ENCODE measurements at regions not wholly inside any gene's neighbourhood (a gene's known extent, or its start where the extent isn't known, plus 50 kb on each side); places are given as distances from the start of the nearest gene placed in this dataset.

DNA sequence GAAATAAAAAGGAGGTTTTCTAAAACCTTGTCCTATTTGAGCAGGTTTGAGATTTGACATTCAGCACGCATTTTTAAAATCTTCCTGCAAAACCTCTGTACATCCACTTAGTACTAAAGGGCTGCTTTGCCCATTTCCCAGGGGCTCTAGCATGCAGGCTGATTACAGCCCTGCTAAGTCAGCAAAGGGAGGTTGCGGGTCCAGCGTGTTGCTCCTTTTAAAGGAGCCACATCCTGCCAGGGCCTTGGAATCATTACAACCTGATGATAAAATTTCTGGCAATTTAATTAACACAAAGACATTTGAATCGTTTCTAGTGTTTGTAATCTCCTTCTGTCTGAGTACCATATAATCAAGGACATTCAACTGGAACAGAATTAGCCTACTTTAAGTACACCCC is 455.1 kb upstream of the CITED2 start:
- no peak for TF ChIP-seq EZH2 (IDR thresholded peaks at IDR 0.05; ENCODE audit: borderline replicate concordance, low read length)
- TF ChIP-seq, protein P1, sequence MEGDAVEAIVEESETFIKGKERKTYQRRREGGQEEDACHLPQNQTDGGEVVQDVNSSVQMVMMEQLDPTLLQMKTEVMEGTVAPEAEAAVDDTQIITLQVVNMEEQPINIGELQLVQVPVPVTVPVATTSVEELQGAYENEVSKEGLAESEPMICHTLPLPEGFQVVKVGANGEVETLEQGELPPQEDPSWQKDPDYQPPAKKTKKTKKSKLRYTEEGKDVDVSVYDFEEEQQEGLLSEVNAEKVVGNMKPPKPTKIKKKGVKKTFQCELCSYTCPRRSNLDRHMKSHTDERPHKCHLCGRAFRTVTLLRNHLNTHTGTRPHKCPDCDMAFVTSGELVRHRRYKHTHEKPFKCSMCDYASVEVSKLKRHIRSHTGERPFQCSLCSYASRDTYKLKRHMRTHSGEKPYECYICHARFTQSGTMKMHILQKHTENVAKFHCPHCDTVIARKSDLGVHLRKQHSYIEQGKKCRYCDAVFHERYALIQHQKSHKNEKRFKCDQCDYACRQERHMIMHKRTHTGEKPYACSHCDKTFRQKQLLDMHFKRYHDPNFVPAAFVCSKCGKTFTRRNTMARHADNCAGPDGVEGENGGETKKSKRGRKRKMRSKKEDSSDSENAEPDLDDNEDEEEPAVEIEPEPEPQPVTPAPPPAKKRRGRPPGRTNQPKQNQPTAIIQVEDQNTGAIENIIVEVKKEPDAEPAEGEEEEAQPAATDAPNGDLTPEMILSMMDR (conservative IDR thresholded peaks at IDR 0.05 in 1 of 2, IDR thresholded peaks at IDR 0.05 in 1 of 2; ENCODE audit: extremely low read depth in 1 of 2, insufficient read depth in 1 of 2, low read depth in 1 of 2, low read length in 2 of 2) = no peak

Measured in mammary epithelial cell (primary cell).